Transverse colon (tissue), 4 donors: ENCODE measurements at regions not wholly inside any gene's neighbourhood (a gene's known extent, or its start where the extent isn't known, plus 50 kb on each side); places are given as distances from the start of the nearest gene placed in this dataset.

ENCODE experiments used
- DNase-seq: peaks from one replicate; pipeline ENCODE4 v3.0.0-alpha.2; 2019
- H3K27ac ChIP-seq, 4 donors: fragments of 200-600 bp; sonication (generic); 2 replicates each; pipeline ENCODE4 v1.5.1; 2016 to 2018; ENCODE audit warnings: inconsistent platforms in 4 of 4
- H3K27me3 ChIP-seq: fragments of 200-600 bp; sonication (generic); 2 replicates; pipeline ENCODE4 v1.5.1; 2017; ENCODE audit warnings: inconsistent platforms
- H3K36me3 ChIP-seq, 4 donors: fragments of 200-600 bp; sonication (generic); 2 replicates each; pipeline ENCODE4 v1.5.1; 2017 to 2019; ENCODE audit warnings: inconsistent platforms in 4 of 4
- H3K4me1 ChIP-seq, 4 donors: fragments of 200-600 bp; sonication (generic); 2 replicates each; pipeline ENCODE4 v1.5.1; 2017 to 2020; ENCODE audit warnings: inconsistent platforms in 4 of 4
- H3K4me3 ChIP-seq, 4 donors: fragments of 200-600 bp; sonication (generic); 1 replicate in 1 of 4; 2 replicates in 3 of 4; pipeline versions ENCODE4 v1.5.1 to v1.6.1; 2017 to 2019; ENCODE audit warnings: inconsistent platforms in 4 of 4
- H3K9me3 ChIP-seq, 2 donors: fragments of 200-600 bp; sonication (generic); 2 replicates each; pipeline ENCODE4 v1.5.1; 2017 to 2019; ENCODE audit warnings: inconsistent platforms in 2 of 2
- CTCF ChIP-seq, 5 experiments: fragments of 200-600 bp in 3 of 5; fragments of 450-650 bp in 2 of 5; sonication (generic) in 3 of 5; IDR thresholded peaks; 1 replicate in 2 of 5; 2 replicates in 3 of 5; pipeline ENCODE4 v1.5.1; 2016 to 2017; ENCODE audit warnings: antibody characterized with exemption in 5 of 5, inconsistent platforms in 3 of 5, mild to moderate bottlenecking in 2 of 5, moderate library complexity in 1 of 5
- EP300 ChIP-seq: sonication (generic); formaldehyde crosslinking; IDR thresholded peaks from one replicate; pipeline ENCODE4 v1.6.1; 2017; ENCODE audit warnings: antibody characterized with exemption, low read depth
- POLR2A ChIP-seq: fragments of 450-650 bp; IDR thresholded peaks from one replicate; pipeline ENCODE4 v1.6.1; 2016; ENCODE audit warnings: antibody characterized with exemption, mild to moderate bottlenecking, moderate library complexity
- POLR2AphosphoS5 ChIP-seq, 3 donors: sonication (generic); formaldehyde crosslinking; IDR thresholded peaks; one replicate each; pipeline ENCODE4 v1.6.1; 2016; ENCODE audit warnings: antibody characterized with exemption in 3 of 3
- WGBS, 2 donors: methylation state at CpG; one replicate each; pipeline ENCODE4 v1.1.5; 2018; ENCODE audit warnings: low coverage in 1 of 2; 5-methylcytosine and 5-hydroxymethylcytosine counted together
- in situ Hi-C, 4 donors: fragments of 200-750 bp; cut with MboI; loops; one replicate each; pipeline versions ENCODE4 v1.15.0 to v1.15.1; 2017; ENCODE audit warnings: low sequenced_read_pairs in 3 of 4, low pct_ligation_motif_present in 1 of 4, low pct_unique_long_range_greater_than_20kb in 1 of 4
- intact Hi-C: fragments of 100-400 bp; cut with DNase I; formaldehyde crosslinking; loops from one replicate; pipeline ENCODE4 v1.15.1; 2023; ENCODE audit warnings: low total_unique reads

GRCh38 chrX:10288373-10288975 is 131.7 kb downstream of the CLCN4 start:
- Histone ChIP-seq H3K27ac (no peak overlapping the region), H3K36me3 (no peaks in the 10 kb centered on the region), H3K4me1 (no peaks in the 10 kb centered on the region), H3K9me3 (no peaks in the 10 kb centered on the region), H3K27me3 (no peaks in the 10 kb centered on the region), H3K4me3 (no peak overlapping the region)
- in situ Hi-C loops (no loop called here), intact Hi-C loops (no loop called here)
- 71 to 83% methylated on average over 7 of the region's 7 CpGs for WGBS, 2 donors
- no peak for DNase-seq
- TF ChIP-seq EP300 (no peak), CTCF (IDR thresholded peaks at IDR 0.05) (no peak), POLR2AphosphoS5 (IDR thresholded peaks at IDR 0.05) (no peak)

GRCh38 chrX:10296576-10296975 is 139.8 kb downstream of the CLCN4 start:
- DNase-seq: no peak
- H3K4me1 ChIP-seq: no peaks in the 10 kb centered on the region
- no peaks in the 10 kb centered on the region for H3K36me3 ChIP-seq
- intact Hi-C loops: no loop called here
- no peak overlapping the region for H3K4me3 ChIP-seq
- in situ Hi-C loops: no loop called here
- no peaks in the 10 kb centered on the region for H3K27me3 ChIP-seq
- H3K9me3 ChIP-seq: no peaks in the 10 kb centered on the region
- TF ChIP-seq POLR2A (no peak), CTCF (IDR thresholded peaks at IDR 0.05) (no peak), EP300 (no peak), POLR2AphosphoS5 (IDR thresholded peaks at IDR 0.05) (no peak)
- no peak overlapping the region for H3K27ac ChIP-seq

GRCh38 chrX:10310511-10310910 is 153.7 kb downstream of the CLCN4 start:
- 60 to 64% methylated on average over 1 of the region's 1 CpG for WGBS, 2 donors
- H3K27me3 ChIP-seq: no peaks in the 10 kb centered on the region
- no peaks in the 10 kb centered on the region for H3K4me1 ChIP-seq
- DNase-seq: no peak
- no peaks in the 10 kb centered on the region for H3K36me3 ChIP-seq
- no peak overlapping the region for H3K27ac ChIP-seq
- TF ChIP-seq POLR2AphosphoS5 (IDR thresholded peaks at IDR 0.05): no peak
- TF ChIP-seq EP300: no peak
- TF ChIP-seq POLR2A: no peak
- no peak for TF ChIP-seq CTCF (IDR thresholded peaks at IDR 0.05)
- intact Hi-C loops: no loop called here
- no peaks in the 10 kb centered on the region for H3K9me3 ChIP-seq
- H3K4me3 ChIP-seq: no peak overlapping the region
- in situ Hi-C loops: no loop called here

GRCh38 chrX:10314530-10315104 is 157.8 kb downstream of the CLCN4 start:
- H3K27me3 ChIP-seq: no peaks in the 10 kb centered on the region
- H3K4me3 ChIP-seq: no peak overlapping the region
- H3K27ac ChIP-seq: no peak overlapping the region
- in situ Hi-C loops: no loop called here
- no peak for DNase-seq
- WGBS, 2 donors: 59 to 83% methylated on average over 3 of the region's 3 CpGs
- intact Hi-C loops: no loop called here
- H3K36me3 ChIP-seq: no peaks in the 10 kb centered on the region
- no peaks in the 10 kb centered on the region for H3K9me3 ChIP-seq
- TF ChIP-seq POLR2A (no peak), POLR2AphosphoS5 (IDR thresholded peaks at IDR 0.05) (no peak)
- H3K4me1 ChIP-seq: no peaks in the 10 kb centered on the region

GRCh38 chrX:10325611-10326010 is 168.8 kb downstream of the CLCN4 start:
- in situ Hi-C loops: no loop called here

More at GRCh38 chrX:10325611-10326010, 168.8 kb downstream of the CLCN4 start:
- DNase-seq: no peak
- H3K4me3 ChIP-seq: no peak overlapping the region
- intact Hi-C loops: no loop called here
- 51 to 53% methylated on average over 2 of the region's 2 CpGs for WGBS, 2 donors
- H3K4me1 ChIP-seq: no peaks in the 10 kb centered on the region
- no peak overlapping the region for H3K27ac ChIP-seq
- no peaks in the 10 kb centered on the region for H3K36me3 ChIP-seq
- no peaks in the 10 kb centered on the region for H3K27me3 ChIP-seq
- no peak for TF ChIP-seq EP300
- no peak for TF ChIP-seq POLR2AphosphoS5 (IDR thresholded peaks at IDR 0.05)
- TF ChIP-seq POLR2A: no peak
- no peak for TF ChIP-seq CTCF (IDR thresholded peaks at IDR 0.05)
- no peaks in the 10 kb centered on the region for H3K9me3 ChIP-seq
